ENCODE measurements at regions not wholly inside any gene's neighbourhood (a gene's known extent, or its start where the extent isn't known, plus 50 kb on each side); places are given as distances from the start of the nearest gene placed in this dataset.
"Not testable (repeated sequence)": the region's sequence is repeated elsewhere in the genome, so short reads cannot be mapped to it uniquely, and the experiment has no call there.

- peak; percentile 2 for DNase-seq (ENCODE audit: low read depth, low spot score)
- no peak overlapping the region for H3K27ac ChIP-seq
These were observed 147.6 kb upstream of the MPHOSPH6 start for GRCh38 chr16:82317411-82318167.

GRCh38 chr16:82313754-82314153, 143.7 kb upstream of the MPHOSPH6 start:
- DNase-seq (ENCODE audit: low read depth, low spot score) = no peak
- H3K27ac ChIP-seq = no peak overlapping the region

GRCh38 chr16:82311528-82311927, 141.5 kb upstream of the MPHOSPH6 start:
- no peak overlapping the region for H3K27ac ChIP-seq
- no peak for DNase-seq (ENCODE audit: low read depth, low spot score)

- H3K27ac ChIP-seq = no peak overlapping the region
- DNase-seq (ENCODE audit: low read depth, low spot score) = no peak
These were observed 132.2 kb upstream of the MPHOSPH6 start for GRCh38 chr16:82302042-82302727.

GRCh38 chr16:82301146-82301755, 131.2 kb upstream of the MPHOSPH6 start:
- H3K27ac ChIP-seq = no peak overlapping the region
- no peak for DNase-seq (ENCODE audit: low read depth, low spot score)

- H3K27ac ChIP-seq = no peak overlapping the region
- no peak for DNase-seq (ENCODE audit: low read depth, low spot score)
These were observed 130.4 kb upstream of the MPHOSPH6 start for GRCh38 chr16:82300374-82300951.

- no peak overlapping the region for H3K27ac ChIP-seq
- no peak for DNase-seq (ENCODE audit: low read depth, low spot score)
These were observed 128.4 kb upstream of the MPHOSPH6 start for GRCh38 chr16:82298472-82298871.

GRCh38 chr16:82295290-82296201, 125.5 kb upstream of the MPHOSPH6 start:
- DNase-seq (ENCODE audit: low read depth, low spot score) = no peak
- H3K27ac ChIP-seq = no peak overlapping the region

- no peak overlapping the region for H3K27ac ChIP-seq
- DNase-seq (ENCODE audit: low read depth, low spot score) = no peak
These were observed 123.6 kb upstream of the MPHOSPH6 start for GRCh38 chr16:82293671-82294070.

GRCh38 chr16:82287937-82288336, 117.9 kb upstream of the MPHOSPH6 start:
- H3K27ac ChIP-seq = no peak overlapping the region
- DNase-seq (ENCODE audit: low read depth, low spot score) = no peak

- DNase-seq (ENCODE audit: low read depth, low spot score) = no peak
- no peak overlapping the region for H3K27ac ChIP-seq
These were observed 112.6 kb upstream of the MPHOSPH6 start for GRCh38 chr16:82282662-82283061.

GRCh38 chr16:82281544-82281943, 111.5 kb upstream of the MPHOSPH6 start:
- no peak overlapping the region for H3K27ac ChIP-seq
- no peak for DNase-seq (ENCODE audit: low read depth, low spot score)

- no peak for DNase-seq (ENCODE audit: low read depth, low spot score)
- H3K27ac ChIP-seq = no peak overlapping the region
These were observed 110.8 kb upstream of the MPHOSPH6 start for GRCh38 chr16:82280867-82281266.

- not testable (repeated sequence) for H3K27ac ChIP-seq; DNase-seq (ENCODE audit: low read depth, low spot score)
These were observed 105.3 kb upstream of the MPHOSPH6 start for GRCh38 chr16:82275349-82275748.

- DNase-seq (ENCODE audit: low read depth, low spot score) = no peak
- no peak overlapping the region for H3K27ac ChIP-seq
These were observed 101.6 kb upstream of the MPHOSPH6 start for GRCh38 chr16:82271636-82272035.

- not testable (repeated sequence) for H3K27ac ChIP-seq; DNase-seq (ENCODE audit: low read depth, low spot score)
These were observed 97.7 kb upstream of the MPHOSPH6 start for GRCh38 chr16:82267675-82268074.

- no peak for DNase-seq (ENCODE audit: low read depth, low spot score)
These were observed 95.8 kb upstream of the MPHOSPH6 start for GRCh38 chr16:82265809-82266208.

GRCh38 chr16:82264756-82265155, 94.7 kb upstream of the MPHOSPH6 start:
- H3K27ac ChIP-seq = no peak overlapping the region
- DNase-seq (ENCODE audit: low read depth, low spot score) = no peak

More at GRCh38 chr16:82265809-82266208, 95.8 kb upstream of the MPHOSPH6 start:
- no peak overlapping the region for H3K27ac ChIP-seq

GRCh38 chr16:82263521-82264143, 93.6 kb upstream of the MPHOSPH6 start:
- no peak for DNase-seq (ENCODE audit: low read depth, low spot score)
- no peak overlapping the region for H3K27ac ChIP-seq

Measured in epithelial cell of prostate (primary cell).